ENCODE measurements at regions not wholly inside any gene's neighbourhood (a gene's known extent, or its start where the extent isn't known, plus 50 kb on each side); places are given as distances from the start of the nearest gene placed in this dataset.

DNA sequence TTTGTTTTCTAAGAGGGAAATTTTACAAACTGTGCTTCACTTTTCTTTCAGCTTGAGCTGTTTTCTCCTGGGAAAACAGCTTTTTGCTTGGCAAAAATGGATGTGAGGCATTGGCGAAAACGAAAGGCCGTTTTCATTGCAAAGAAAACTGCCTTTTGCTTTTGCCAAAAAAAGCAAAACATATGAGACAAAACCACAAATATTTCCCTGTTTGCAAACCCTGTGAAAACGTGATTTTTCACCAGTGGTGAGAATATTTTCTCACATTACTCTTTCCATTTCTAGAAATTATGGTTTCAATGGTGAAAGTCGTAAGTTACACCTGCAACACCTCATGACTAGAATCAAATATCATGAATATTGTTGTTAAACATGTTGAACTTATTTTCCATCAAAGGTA, 74.0 kb upstream of the ZBTB18 start:
- H3K4me3 ChIP-seq (ENCODE audit: low read depth, low read length): no peak overlapping the region
- no peak for TF ChIP-seq CTCF (conservative IDR thresholded peaks at IDR 0.05; ENCODE audit: low read depth, low read length)
- peak; percentile 71 for DNase-seq (ENCODE audit: low read depth)

- H3K4me3 ChIP-seq (ENCODE audit: low read depth, low read length): no peak overlapping the region
- peak; percentile 49 for DNase-seq (ENCODE audit: low read depth)
- TF ChIP-seq CTCF (conservative IDR thresholded peaks at IDR 0.05; ENCODE audit: low read depth, low read length): no peak
Measured at GRCh38 chr1:243974451-243975292, 76.4 kb upstream of the ZBTB18 start.

DNA sequence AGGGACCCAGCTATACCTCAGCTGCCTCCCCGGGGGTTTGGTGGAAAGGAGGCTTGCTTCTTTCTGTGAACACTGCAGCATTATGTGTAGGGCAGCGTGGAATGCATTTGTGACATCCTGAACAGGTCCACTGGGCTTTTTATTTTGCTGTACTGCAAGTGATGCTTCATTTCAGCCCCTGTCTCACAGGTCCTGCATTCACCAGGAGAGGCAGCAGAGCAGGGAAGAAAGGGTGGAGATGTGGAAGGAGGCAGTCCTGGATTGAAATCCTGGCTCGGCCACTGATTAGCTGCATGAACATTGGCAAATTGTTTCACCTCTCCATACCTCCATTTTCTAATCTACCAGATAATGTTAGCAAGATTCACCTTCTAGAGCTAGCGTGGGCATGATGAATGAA, 77.9 kb upstream of the ZBTB18 start:
- H3K4me3 ChIP-seq (ENCODE audit: low read depth, low read length): no peak overlapping the region
- peak; percentile 13 for TF ChIP-seq CTCF (conservative IDR thresholded peaks at IDR 0.05; ENCODE audit: low read depth, low read length)
- DNase-seq (ENCODE audit: low read depth): no peak

- no peak overlapping the region for H3K4me3 ChIP-seq (ENCODE audit: low read depth, low read length)
- TF ChIP-seq CTCF (conservative IDR thresholded peaks at IDR 0.05; ENCODE audit: low read depth, low read length): no peak
- DNase-seq (ENCODE audit: low read depth): no peak
Measured at GRCh38 chr1:243970077-243970476, 81.0 kb upstream of the ZBTB18 start.

DNA sequence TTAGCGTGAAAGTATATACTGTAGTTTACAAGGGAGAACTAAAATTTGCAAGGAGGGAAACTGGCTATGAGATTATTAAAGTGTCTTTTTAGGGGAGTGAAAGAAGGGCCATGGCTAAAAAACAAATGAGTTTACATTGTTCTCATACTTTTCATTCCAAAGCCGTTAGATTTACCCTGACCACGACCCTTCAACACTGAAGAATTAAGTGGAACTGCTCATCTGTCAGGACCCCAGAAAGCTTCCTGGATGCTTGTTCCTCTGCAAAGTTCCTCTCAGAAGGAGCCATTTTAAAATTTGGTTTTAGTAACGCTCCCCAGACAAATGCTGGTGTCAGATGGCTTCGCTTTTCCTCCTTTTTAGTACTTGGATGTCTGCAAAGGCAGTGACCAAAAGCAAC, 82.7 kb upstream of the ZBTB18 start:
- no peak for TF ChIP-seq CTCF (conservative IDR thresholded peaks at IDR 0.05; ENCODE audit: low read depth, low read length)
- H3K4me3 ChIP-seq (ENCODE audit: low read depth, low read length): no peak overlapping the region
- DNase-seq (ENCODE audit: low read depth): peak; percentile 42

GRCh38 chr1:243964915-243965314, 86.2 kb upstream of the ZBTB18 start:
- no peak overlapping the region for H3K4me3 ChIP-seq (ENCODE audit: low read depth, low read length)
- TF ChIP-seq CTCF (conservative IDR thresholded peaks at IDR 0.05; ENCODE audit: low read depth, low read length): no peak
- DNase-seq (ENCODE audit: low read depth): no peak

GRCh38 chr1:243963571-243963970, 87.5 kb upstream of the ZBTB18 start:
- TF ChIP-seq CTCF (conservative IDR thresholded peaks at IDR 0.05; ENCODE audit: low read depth, low read length): no peak
- DNase-seq (ENCODE audit: low read depth): peak; percentile 15
- no peak overlapping the region for H3K4me3 ChIP-seq (ENCODE audit: low read depth, low read length)

Data from choroid plexus epithelial cell (primary cell).